ENCODE measurements at regions not wholly inside any gene's neighbourhood (a gene's known extent, or its start where the extent isn't known, plus 50 kb on each side); places are given as distances from the start of the nearest gene placed in this dataset.

- Histone ChIP-seq H3K18ac (ENCODE audit: insufficient read length, low read depth, low read length) (no peak overlapping the region), H2BK15ac (ENCODE audit: low read depth, low read length) (no peak overlapping the region), H2BK120ac (ENCODE audit: low read depth, low read length, poor library complexity, severe bottlenecking) (no peak overlapping the region), H3K14ac (ENCODE audit: insufficient read depth, low read length) (no peak overlapping the region), H2BK20ac (ENCODE audit: low read depth, low read length, poor library complexity, severe bottlenecking) (no peak overlapping the region), H3K4me2 (ENCODE audit: insufficient read depth, insufficient read length, low read length) (no peak overlapping the region), H2AK5ac (ENCODE audit: insufficient read length, low read length) (no peak overlapping the region), H3K4me1 (ENCODE audit: insufficient read depth, low read length) (peaks cover 3% of the 10 kb centered on the region), H3K23ac (ENCODE audit: insufficient read length, low read depth, low read length) (no peak overlapping the region), H3K23me2 (ENCODE audit: insufficient read length, low read depth, low read length, poor library complexity, severe bottlenecking) (no peaks in the 10 kb centered on the region), H4K5ac (ENCODE audit: insufficient read length, low read depth, low read length) (no peak overlapping the region), H3K9ac (ENCODE audit: extremely low read depth, insufficient read length, low read length) (no peak overlapping the region), H2AFZ (ENCODE audit: low read length) (no peak overlapping the region), H3K4ac (ENCODE audit: low read depth, low read length) (no peak overlapping the region), H2BK12ac (ENCODE audit: insufficient read length, low read depth, low read length) (no peak overlapping the region), H4K91ac (ENCODE audit: insufficient read length, low read depth, low read length) (no peak overlapping the region), H3K79me1 (ENCODE audit: insufficient read depth, low read depth, low read length, poor library complexity, severe bottlenecking) (no peaks in the 10 kb centered on the region), H3K56ac (ENCODE audit: insufficient read length, low read depth, low read length) (no peak overlapping the region), H3K79me2 (ENCODE audit: insufficient read depth, low read length) (no peaks in the 10 kb centered on the region), H3K27ac (ENCODE audit: insufficient read length, low read depth, low read length) (no peak overlapping the region), H4K8ac (replicated peaks; ENCODE audit: insufficient read length, low read depth, low read length) (no peak overlapping the region), H3K9me3 (ENCODE audit: control insufficient read depth, low read depth, low read length) (no peaks in the 10 kb centered on the region), H3K27me3 (ENCODE audit: insufficient read depth, low read length) (no peaks in the 10 kb centered on the region), H3T11ph (ENCODE audit: low read length) (no peak overlapping the region), H4K20me1 (ENCODE audit: control insufficient read depth, insufficient read depth, insufficient read length) (no peaks in the 10 kb centered on the region), H2BK5ac (ENCODE audit: insufficient read length, low read length) (no peak overlapping the region)
- Mint-ChIP-seq H3K9me3 (no peaks in the 10 kb centered on the region; a peak in 1 of 5 replicates), H3K27me3 (ENCODE audit: low read depth) (no peaks in the 10 kb centered on the region), H3K4me1 (peaks cover 6 to 7% of the 10 kb centered on the region in 2 experiments), H3K4me3 (no peak overlapping the region), H3K36me3 (ENCODE audit: insufficient read depth in 1 of 3, low read depth in 3 of 3) (no peaks in the 10 kb centered on the region; a peak in 1 of 7 replicates), H3K27ac (peak overlapping the region in 1 of 3 experiments; percentile 33; a peak in 1 of 7 replicates)
- no peak for TF ChIP-seq CTCF (conservative IDR thresholded peaks at IDR 0.05)
- DNase-seq, result no peak
- 100% methylated on average over 2 of the region's 6 CpGs for WGBS (ENCODE audit: extremely low coverage, insufficient read length, low lambda C conversion rate)
Observed at GRCh38 chr6:159604443-159604956, 88.5 kb downstream of the SOD2 start.

Data from H9 (cell line).